Esophagus squamous epithelium (tissue), 4 donors: ENCODE measurements at regions not wholly inside any gene's neighbourhood (a gene's known extent, or its start where the extent isn't known, plus 50 kb on each side); places are given as distances from the start of the nearest gene placed in this dataset.

ENCODE experiments used
- CTCF ChIP-seq, 6 experiments: fragments of 450-650 bp in 4 of 6; fragments of 200-600 bp in 2 of 6; sonication (generic) in 2 of 6; IDR thresholded peaks; one replicate each; pipeline ENCODE4 v1.5.1; 2016 to 2019; ENCODE audit warnings: antibody characterized with exemption in 6 of 6, mild to moderate bottlenecking in 4 of 6, moderate library complexity in 4 of 6
- POLR2A ChIP-seq, 4 donors: fragments of 450-650 bp; IDR thresholded peaks; one replicate each; pipeline ENCODE4 v1.6.1; 2017; ENCODE audit warnings: antibody characterized with exemption in 4 of 4, mild to moderate bottlenecking in 4 of 4, moderate library complexity in 3 of 4

- no peak for TF ChIP-seq CTCF (IDR thresholded peaks at IDR 0.05)
- TF ChIP-seq POLR2A (IDR thresholded peaks at IDR 0.05), result no peak
Measured at GRCh38 chr13:69331245-69331644, 776.4 kb upstream of the ATXN8OS start.
